Fibroblast of pulmonary artery (primary cell): ENCODE measurements at regions not wholly inside any gene's neighbourhood (a gene's known extent, or its start where the extent isn't known, plus 50 kb on each side); places are given as distances from the start of the nearest gene placed in this dataset.

ENCODE experiments used
- DNase-seq: peaks from one replicate; pipeline ENCODE4 v3.0.0-alpha.2; 2010; ENCODE audit warnings: low read depth
- H3K4me3 ChIP-seq: replicated peaks from 2 replicates; pipeline ENCODE4 v1.5.1; 2011; ENCODE audit warnings: low read depth, mild to moderate bottlenecking, control low read depth, low read length, moderate library complexity
- TF ChIP-seq, protein P1 (sequence below): IDR thresholded peaks from 2 replicates; pipeline ENCODE4 v1.5.1; 2011; ENCODE audit warnings: mild to moderate bottlenecking, control low read depth, low read length, inconsistent platforms; ENCODE audit errors: missing control alignments

DNA sequence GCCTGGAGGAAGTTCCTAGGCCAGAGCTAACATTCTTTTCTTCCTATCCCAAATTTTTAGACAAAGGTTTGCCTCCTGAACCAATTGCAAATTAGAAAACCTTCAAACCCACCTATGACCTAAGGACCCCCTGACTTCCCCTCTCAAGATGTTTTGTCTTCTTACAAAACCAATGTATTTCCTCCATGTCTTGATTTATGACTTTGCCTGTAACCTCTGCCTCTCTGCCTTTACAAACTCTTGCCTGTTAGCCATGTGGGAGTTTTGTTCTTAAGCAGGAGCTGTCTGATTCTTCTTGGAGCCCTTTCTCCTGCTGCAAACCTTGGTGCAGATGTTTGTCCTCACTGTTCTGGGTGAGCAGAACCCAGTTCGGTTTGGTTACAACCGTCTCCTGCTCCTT lies 222.3 kb upstream of the BOD1L1 start:
- TF ChIP-seq, protein P1, sequence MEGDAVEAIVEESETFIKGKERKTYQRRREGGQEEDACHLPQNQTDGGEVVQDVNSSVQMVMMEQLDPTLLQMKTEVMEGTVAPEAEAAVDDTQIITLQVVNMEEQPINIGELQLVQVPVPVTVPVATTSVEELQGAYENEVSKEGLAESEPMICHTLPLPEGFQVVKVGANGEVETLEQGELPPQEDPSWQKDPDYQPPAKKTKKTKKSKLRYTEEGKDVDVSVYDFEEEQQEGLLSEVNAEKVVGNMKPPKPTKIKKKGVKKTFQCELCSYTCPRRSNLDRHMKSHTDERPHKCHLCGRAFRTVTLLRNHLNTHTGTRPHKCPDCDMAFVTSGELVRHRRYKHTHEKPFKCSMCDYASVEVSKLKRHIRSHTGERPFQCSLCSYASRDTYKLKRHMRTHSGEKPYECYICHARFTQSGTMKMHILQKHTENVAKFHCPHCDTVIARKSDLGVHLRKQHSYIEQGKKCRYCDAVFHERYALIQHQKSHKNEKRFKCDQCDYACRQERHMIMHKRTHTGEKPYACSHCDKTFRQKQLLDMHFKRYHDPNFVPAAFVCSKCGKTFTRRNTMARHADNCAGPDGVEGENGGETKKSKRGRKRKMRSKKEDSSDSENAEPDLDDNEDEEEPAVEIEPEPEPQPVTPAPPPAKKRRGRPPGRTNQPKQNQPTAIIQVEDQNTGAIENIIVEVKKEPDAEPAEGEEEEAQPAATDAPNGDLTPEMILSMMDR = no peak
- H3K4me3 ChIP-seq = no peak overlapping the region
- no peak for DNase-seq

DNA sequence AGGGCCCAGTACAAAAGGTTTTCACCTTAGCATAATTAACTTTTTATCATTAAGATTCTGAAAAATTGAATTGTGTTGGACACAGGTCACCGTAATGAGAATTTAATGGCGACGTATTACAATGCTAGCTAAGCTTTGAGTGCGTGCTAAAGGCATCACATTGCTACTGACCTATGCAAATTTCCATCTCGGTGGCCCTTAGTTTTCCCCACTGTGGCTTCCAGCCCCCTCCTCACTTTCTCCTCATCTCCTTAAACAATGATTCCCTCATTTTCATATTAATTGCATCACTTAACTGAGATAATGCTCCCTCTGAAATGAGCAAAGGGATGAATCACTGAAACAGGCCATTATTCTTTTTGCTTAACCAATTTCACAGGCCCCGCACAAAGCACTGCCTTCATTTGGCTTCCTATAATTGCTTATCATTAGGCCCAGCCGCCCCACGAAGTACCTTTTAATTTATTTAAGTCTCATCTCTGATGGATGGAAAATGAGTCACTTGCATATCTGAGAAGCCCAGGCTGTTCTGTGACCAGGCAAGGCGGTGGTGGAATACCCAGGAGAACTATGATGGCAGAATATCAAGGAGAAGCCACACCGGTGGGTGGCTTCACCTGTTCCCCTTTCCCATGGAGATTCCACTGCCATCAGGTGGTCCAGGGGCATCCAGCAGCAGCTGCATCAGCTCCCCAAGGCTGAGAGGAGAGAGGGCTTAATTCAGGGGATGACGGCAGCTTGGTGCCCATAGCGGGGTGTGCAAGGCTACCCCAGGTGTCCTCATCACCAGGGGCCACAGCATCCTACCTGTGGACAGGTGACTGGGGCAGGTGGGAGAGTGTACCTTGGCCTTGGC lies 223.8 kb upstream of the BOD1L1 start:
- TF ChIP-seq, protein P1 = no peak
- H3K4me3 ChIP-seq = no peak overlapping the region
- no peak for DNase-seq

DNA sequence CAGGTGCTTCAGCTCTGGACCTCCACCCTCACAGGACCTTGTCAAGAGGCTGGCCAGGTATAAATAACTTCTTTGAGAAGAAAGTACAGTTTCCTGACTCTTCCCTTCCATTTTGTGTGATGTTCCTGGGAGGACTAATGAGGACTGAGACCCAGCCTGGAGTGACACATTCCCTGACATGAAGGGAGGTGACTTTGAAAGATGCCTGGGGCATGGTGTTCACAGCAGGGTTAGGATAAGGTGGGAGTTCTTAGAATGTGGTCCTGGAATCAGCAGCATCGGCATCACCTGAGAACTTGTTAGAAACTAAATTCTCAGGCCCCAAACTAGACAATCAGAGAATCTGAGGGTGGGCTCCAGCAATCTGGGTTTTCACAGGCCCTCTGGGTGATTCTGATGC lies 224.9 kb upstream of the BOD1L1 start:
- DNase-seq = no peak
- TF ChIP-seq, protein P1 = no peak
- H3K4me3 ChIP-seq = no peak overlapping the region

DNA sequence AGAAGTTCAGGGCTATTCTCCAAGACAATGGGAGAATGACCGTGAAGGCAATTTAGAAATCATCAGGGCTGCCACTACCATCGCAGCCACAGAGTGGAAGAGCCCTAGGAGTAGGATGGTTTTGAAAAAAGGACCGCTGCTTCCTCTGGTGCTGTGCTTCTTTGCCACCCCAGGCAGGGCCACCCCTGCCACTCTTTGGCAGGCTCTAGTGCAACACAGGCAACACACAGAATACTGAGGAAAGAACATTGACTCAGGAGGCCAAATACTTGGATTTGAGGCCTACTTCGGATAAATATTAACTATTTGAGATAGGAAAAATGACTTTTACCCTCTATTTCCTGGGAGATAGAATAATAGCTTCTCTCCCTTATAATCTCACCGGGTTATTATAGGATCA lies 228.9 kb upstream of the BOD1L1 start:
- no peak overlapping the region for H3K4me3 ChIP-seq
- TF ChIP-seq, protein P1 = no peak
- DNase-seq = no peak

DNA sequence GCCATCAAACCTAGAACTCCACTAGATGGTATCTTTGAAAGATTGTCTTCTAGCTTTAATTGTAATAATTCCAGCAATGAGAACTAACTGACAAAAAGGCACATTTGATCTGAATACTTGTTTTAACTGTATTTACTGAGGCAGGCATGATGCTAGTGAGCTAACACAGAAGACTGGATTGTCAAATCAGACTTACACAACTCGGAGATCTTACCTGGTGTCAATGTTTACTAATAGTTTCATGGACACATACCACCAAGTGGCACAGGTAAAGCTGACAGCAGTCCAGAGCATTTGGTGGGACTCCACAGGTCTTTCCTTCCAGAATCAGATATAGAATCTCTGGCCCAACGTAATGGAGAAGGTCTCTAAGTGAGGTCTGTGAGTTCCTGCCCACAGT lies 229.9 kb upstream of the BOD1L1 start:
- no peak for DNase-seq
- TF ChIP-seq, protein P1 = no peak
- no peak overlapping the region for H3K4me3 ChIP-seq

DNA sequence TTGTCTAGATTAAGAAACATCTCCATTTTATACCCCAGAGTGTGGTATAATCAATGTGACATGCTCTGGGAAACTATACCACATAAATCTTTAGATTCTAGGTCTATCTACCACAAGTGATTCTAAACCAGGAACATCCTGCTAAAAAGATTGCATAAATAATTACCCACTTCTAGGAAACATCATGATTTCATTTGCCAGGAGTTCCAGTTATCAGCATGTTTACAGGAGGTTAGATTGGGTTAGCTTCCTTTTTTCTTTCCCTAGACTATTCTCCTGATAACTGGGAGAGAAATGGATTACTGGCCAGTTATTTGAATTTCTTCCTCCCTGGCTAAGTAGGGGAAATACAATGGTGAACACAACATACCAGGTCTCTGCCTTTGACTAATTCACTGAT lies 230.3 kb upstream of the BOD1L1 start:
- no peak overlapping the region for H3K4me3 ChIP-seq
- DNase-seq = no peak
- TF ChIP-seq, protein P1 = no peak

DNA sequence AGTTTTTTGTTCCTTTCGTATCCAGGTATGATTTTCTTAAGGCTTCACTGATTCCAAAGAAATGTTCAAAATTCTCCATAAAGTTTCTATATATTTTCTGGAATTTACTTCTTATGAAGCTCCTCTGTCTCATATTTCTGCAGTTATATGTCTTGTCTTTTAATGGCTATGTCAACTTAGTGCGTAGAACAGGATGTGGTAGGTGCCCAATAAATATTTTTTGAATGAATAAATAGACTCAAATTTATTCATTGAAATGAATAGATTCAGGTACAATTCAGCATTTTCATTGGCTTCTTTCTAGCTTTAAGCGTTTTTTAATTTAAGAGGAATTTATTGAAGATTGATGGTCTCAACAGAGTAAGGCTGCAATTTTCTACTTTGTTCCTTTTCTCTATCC lies 231.9 kb upstream of the BOD1L1 start:
- TF ChIP-seq, protein P1 = no peak

More for the DNA sequence above, 231.9 kb upstream of the BOD1L1 start:
- H3K4me3 ChIP-seq = no peak overlapping the region
- DNase-seq = no peak
